HepG2 (cell line): ENCODE measurements at regions not wholly inside any gene's neighbourhood (a gene's known extent, or its start where the extent isn't known, plus 50 kb on each side); places are given as distances from the start of the nearest gene placed in this dataset.

Experiments used
- ATAC-seq: fragments of 200-7000 bp; cut with Tn5 transposase; 3 replicates; pipeline ENCODE4 v1.9.1; 2020; ENCODE audit warnings: mild to moderate bottlenecking, moderate library complexity
- BruUV-seq: library from RNA; stranded (reverse); fragments of 400-500 nt; replicated peaks from 2 replicates; lab custom pipeline; 2021; lab: Mats Ljungman, UMichigan
- CTCF ChIA-PET: fragments of 300-600 bp; formaldehyde crosslinking; extraction: SDS; loops from one replicate; lab custom pipeline; 2021; ENCODE audit warnings: low total read pairs, inconsistent platforms, low intra/inter-chr PET ratio; lab: Yijun Ruan, JAX
- POLR2A ChIA-PET: fragments of 350-600 bp; sonication (Branson Sonifier 250); formaldehyde crosslinking; loops from one replicate; lab custom pipeline; 2020; ENCODE audit warnings: antibody characterized with exemption, inconsistent platforms; lab: Yijun Ruan, JAX
- DNase-seq: peaks from one replicate; pipeline ENCODE4 v3.0.0-alpha.2; 2015; ENCODE audit warnings: low spot score
- FAIRE-seq: peaks from 3 replicates; lab custom pipeline; 2011; peaks lifted over from hg19 to GRCh38; lab: Jason Lieb, UNC
- H2AFZ ChIP-seq: one replicate; pipeline ENCODE4 v1.6.1; 2011; ENCODE audit warnings: low read length, inconsistent platforms
- H3K27ac ChIP-seq: fragments of 300-600 bp; 3 replicates; pipeline ENCODE4 v1.8.0; 2011; ENCODE audit warnings: mixed run types, mild to moderate bottlenecking, mixed read lengths, low read length, inconsistent platforms; ENCODE audit not compliant: insufficient read depth; ENCODE audit errors: extremely low read length
- H3K27me3 ChIP-seq, 2 experiments: fragments of 200-600 bp in 1 of 2; 2 replicates in 1 of 2; 3 replicates in 1 of 2; pipeline versions ENCODE4 v1.6.0 to v1.8.0; 2011; ENCODE audit warnings: low read length in 2 of 2, mild to moderate bottlenecking in 2 of 2, moderate library complexity in 2 of 2, inconsistent platforms in 1 of 2; ENCODE audit not compliant: insufficient read depth in 2 of 2, control insufficient read depth in 1 of 2
- H3K36me3 ChIP-seq, 2 experiments: fragments of 200-600 bp in 1 of 2; replicated peaks in 1 of 2; 2 replicates in 1 of 2; 3 replicates in 1 of 2; pipeline versions ENCODE4 v1.5.1 to v1.8.0; 2011; ENCODE audit warnings: low read length in 2 of 2, inconsistent platforms in 1 of 2; ENCODE audit not compliant: insufficient read depth in 2 of 2, control insufficient read depth in 1 of 2
- H3K4me1 ChIP-seq: 2 replicates; pipeline ENCODE4 v1.5.1; 2012; ENCODE audit warnings: low read length, inconsistent platforms; ENCODE audit not compliant: insufficient read depth
- H3K4me2 ChIP-seq: 2 replicates; pipeline ENCODE4 v1.6.0; 2011; ENCODE audit warnings: low read depth, low read length, inconsistent platforms
- H3K4me3 ChIP-seq, 3 experiments: fragments of 200-600 bp in 1 of 3; sonication (generic), shearing (Covaris generic) in 1 of 3; replicated peaks in 1 of 3; 2 replicates each; pipeline ENCODE4 v1.5.1; 2011 to 2016; ENCODE audit warnings: low read length in 3 of 3, inconsistent platforms in 2 of 3, low read depth in 2 of 3, mild to moderate bottlenecking in 2 of 3, control low read depth in 1 of 3, mixed read lengths in 1 of 3; ENCODE audit not compliant: insufficient read depth in 1 of 3
- H3K79me2 ChIP-seq: one replicate; pipeline ENCODE4 v1.6.1; 2011; ENCODE audit warnings: low read length, inconsistent platforms; ENCODE audit not compliant: insufficient read depth
- H3K9ac ChIP-seq: 2 replicates; pipeline ENCODE4 v1.6.0; 2011; ENCODE audit warnings: mild to moderate bottlenecking, low read depth, low read length, inconsistent platforms; ENCODE audit not compliant: insufficient read depth
- H3K9me3 ChIP-seq: 2 replicates; pipeline ENCODE4 v1.5.1; 2012; ENCODE audit warnings: mild to moderate bottlenecking, low read length
- H4K20me1 ChIP-seq: 2 replicates; pipeline ENCODE4 v1.6.0; 2011; ENCODE audit warnings: inconsistent platforms, mild to moderate bottlenecking, low read length, moderate library complexity; ENCODE audit not compliant: insufficient read depth
- ATM ChIP-seq: fragments of 450-650 bp; IDR thresholded peaks from 2 replicates; pipeline ENCODE4 v1.7.1; 2017; ENCODE audit warnings: mild to moderate bottlenecking, borderline replicate concordance
- EED ChIP-seq: sonication (generic); formaldehyde crosslinking; IDR thresholded peaks from 2 replicates; pipeline ENCODE4 v1.5.0; 2020; ENCODE audit warnings: mild to moderate bottlenecking, missing genetic modification reagents
- GRHL1 ChIP-seq: sonication (generic); formaldehyde crosslinking; conservative IDR thresholded peaks from 2 replicates; pipeline ENCODE4 v1.8.0; 2022; ENCODE audit warnings: missing genetic modification reagents
- HDAC1 ChIP-seq: sonication (generic); formaldehyde crosslinking; IDR thresholded peaks from 2 replicates; pipeline ENCODE4 v1.5.1; 2020; ENCODE audit warnings: mild to moderate bottlenecking, missing genetic modification reagents
- HNRNPUL1 ChIP-seq: fragments of 200-400 bp; formaldehyde crosslinking; IDR thresholded peaks from 2 replicates; pipeline ENCODE4 v1.6.1; 2017; ENCODE audit warnings: low read depth, mild to moderate bottlenecking, low read length, moderate library complexity
- HOMEZ ChIP-seq: IDR thresholded peaks from 2 replicates; pipeline ENCODE4 v1.6.1; 2016; ENCODE audit warnings: low read depth
- KDM1A ChIP-seq: IDR thresholded peaks from 2 replicates; pipeline ENCODE4 v1.6.1; 2016; ENCODE audit warnings: missing compliant biosample characterization
- KDM5A ChIP-seq: fragments of 200-600 bp; sonication (generic); IDR thresholded peaks from 2 replicates; pipeline ENCODE4 v1.7.0; 2018; ENCODE audit warnings: antibody characterized with exemption, mild to moderate bottlenecking, low read length, borderline replicate concordance
- NFATC3 ChIP-seq: sonication (generic); formaldehyde crosslinking; IDR thresholded peaks from 2 replicates; pipeline ENCODE4 v1.5.1; 2020; ENCODE audit warnings: mild to moderate bottlenecking, missing genetic modification reagents
- NR0B2 ChIP-seq: sonication (generic); formaldehyde crosslinking; IDR thresholded peaks from 2 replicates; pipeline ENCODE4 v1.4.0; 2020; ENCODE audit warnings: mild to moderate bottlenecking, missing genetic modification reagents
- SIN3B ChIP-seq: fragments of 150-350 bp; IDR thresholded peaks from 2 replicates; pipeline ENCODE4 v1.6.1; 2014; ENCODE audit warnings: low read length
- SYNCRIP ChIP-seq: fragments of 200-400 bp; formaldehyde crosslinking; IDR thresholded peaks from 2 replicates; pipeline ENCODE4 v1.6.1; 2018; ENCODE audit warnings: mild to moderate bottlenecking, low read depth, low read length; ENCODE audit not compliant: insufficient read depth
- TBX3 ChIP-seq: fragments of 450-650 bp; IDR thresholded peaks from 2 replicates; pipeline ENCODE4 v1.6.1; 2017; ENCODE audit warnings: antibody characterized with exemption, mild to moderate bottlenecking, inconsistent platforms, borderline replicate concordance
- ZFYVE20 ChIP-seq: sonication (generic); formaldehyde crosslinking; IDR thresholded peaks from 2 replicates; pipeline ENCODE4 v1.8.0; 2023; ENCODE audit warnings: low read depth, mild to moderate bottlenecking, moderate library complexity, missing genetic modification reagents, borderline replicate concordance
- ZNF24 ChIP-seq: fragments of 450-650 bp; IDR thresholded peaks from 2 replicates; pipeline ENCODE4 v1.6.1; 2017; ENCODE audit warnings: antibody characterized with exemption, mild to moderate bottlenecking
- ZNF33B ChIP-seq: sonication (generic); formaldehyde crosslinking; IDR thresholded peaks from 2 replicates; pipeline ENCODE4 v1.5.1; 2020; ENCODE audit warnings: mild to moderate bottlenecking, missing genetic modification reagents
- ZNF563 ChIP-seq: sonication (generic); formaldehyde crosslinking; IDR thresholded peaks from 2 replicates; pipeline ENCODE4 v1.8.0; 2022; ENCODE audit warnings: mild to moderate bottlenecking, moderate library complexity, missing genetic modification reagents
- ZNF737 ChIP-seq: sonication (generic); formaldehyde crosslinking; IDR thresholded peaks from 2 replicates; pipeline ENCODE4 v1.5.0; 2020; ENCODE audit warnings: missing genetic modification reagents, mild to moderate bottlenecking, borderline replicate concordance
- ZNF780A ChIP-seq: sonication (generic); formaldehyde crosslinking; IDR thresholded peaks from 2 replicates; pipeline ENCODE4 v1.8.0; 2022; ENCODE audit warnings: mild to moderate bottlenecking, missing genetic modification reagents, moderate library complexity
- whole genome bisulfite sequencing: methylation state at CpG from one replicate; pipeline ENCODE4 v1.1.6; 2017; ENCODE audit warnings: low lambda C conversion rate; 5-methylcytosine and 5-hydroxymethylcytosine counted together
- in situ Hi-C: cut with HindIII; loops from 2 replicates; pipeline ENCODE4 v1.10.0; 2017; ENCODE audit warnings: low pct_unique_long_range_greater_than_20kb; ENCODE audit not compliant: extremely low pct_ligation_motif_present
- intact Hi-C: fragments of 100-400 bp; cut with micrococcal nuclease; formaldehyde crosslinking; loops from one replicate; pipeline ENCODE4 v1.10.0; 2022; ENCODE audit not compliant: unreplicated experiment
- TF ChIP-seq, protein P1 (sequence below): sonication (generic); formaldehyde crosslinking; IDR thresholded peaks from 2 replicates; pipeline ENCODE4 v1.4.0; 2020; ENCODE audit warnings: mild to moderate bottlenecking, missing genetic modification reagents

DNA sequence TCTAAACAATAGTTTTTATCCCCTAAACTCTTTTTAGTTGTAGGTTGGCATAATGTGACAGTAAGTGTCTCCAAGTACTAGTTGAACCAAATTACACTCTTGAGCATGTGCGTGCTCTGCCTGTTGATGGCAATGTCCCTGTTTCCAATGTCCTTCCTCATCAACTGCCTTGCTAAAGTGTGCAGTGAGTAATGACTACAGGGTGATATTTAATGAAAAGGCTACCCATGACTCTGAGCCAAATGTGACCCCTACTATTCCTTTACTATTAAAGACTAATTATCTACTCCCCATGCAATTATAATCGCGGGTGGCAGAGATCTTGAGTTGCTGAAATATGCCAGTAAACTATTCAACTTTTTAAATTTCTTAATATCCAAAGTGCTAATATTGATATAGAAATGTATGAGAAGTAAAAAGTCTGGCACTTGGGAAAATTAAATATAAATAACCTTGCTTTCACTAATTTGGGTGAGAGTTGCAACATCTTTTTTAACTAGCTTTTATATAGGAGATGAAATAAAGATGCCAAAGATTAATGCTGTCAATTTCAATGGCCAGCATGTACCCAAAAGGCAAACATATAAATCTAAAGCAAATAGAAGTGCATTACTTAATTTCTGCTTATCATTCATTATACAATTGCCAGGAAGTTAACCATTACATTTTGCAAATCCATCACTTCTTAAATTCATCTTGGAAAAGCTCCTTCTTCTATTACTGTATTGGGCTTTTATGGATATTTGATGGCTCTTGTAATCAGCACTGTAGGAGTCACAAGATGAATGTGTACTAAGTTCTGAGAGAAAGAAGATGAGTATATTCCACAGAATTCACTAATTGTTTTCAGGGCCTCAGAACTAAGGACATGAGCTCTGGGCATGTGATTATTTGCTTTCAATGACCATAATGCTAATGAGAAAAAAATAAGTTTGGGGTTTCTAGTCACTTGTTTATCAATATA, 518.2 kb upstream of the NAALADL2 start:
- Histone ChIP-seq H3K4me2 (no peak overlapping the region), H3K9ac (no peak overlapping the region), H3K9me3 (no peaks in the 10 kb centered on the region), H2AFZ (no peak overlapping the region), H3K27me3 (no peaks in the 10 kb centered on the region), H3K4me3 (no peak overlapping the region), H3K27ac (no peak overlapping the region), H3K4me1 (no peaks in the 10 kb centered on the region), H3K36me3 (no peaks in the 10 kb centered on the region), H3K79me2 (no peaks in the 10 kb centered on the region), H4K20me1 (no peaks in the 10 kb centered on the region)
- ATAC-seq (no peak), DNase-seq (no peak), FAIRE-seq (no peak)
- TF ChIP-seq GRHL1, result no peak
- TF ChIP-seq HNRNPUL1, result no peak
- no peak for TF ChIP-seq EED (CRISPR knock-in tag)
- TF ChIP-seq ZNF24, result no peak
- no peak for TF ChIP-seq NR0B2 (CRISPR knock-in tag)
- TF ChIP-seq ZNF737 (CRISPR knock-in tag), result no peak
- TF ChIP-seq, protein P1, sequence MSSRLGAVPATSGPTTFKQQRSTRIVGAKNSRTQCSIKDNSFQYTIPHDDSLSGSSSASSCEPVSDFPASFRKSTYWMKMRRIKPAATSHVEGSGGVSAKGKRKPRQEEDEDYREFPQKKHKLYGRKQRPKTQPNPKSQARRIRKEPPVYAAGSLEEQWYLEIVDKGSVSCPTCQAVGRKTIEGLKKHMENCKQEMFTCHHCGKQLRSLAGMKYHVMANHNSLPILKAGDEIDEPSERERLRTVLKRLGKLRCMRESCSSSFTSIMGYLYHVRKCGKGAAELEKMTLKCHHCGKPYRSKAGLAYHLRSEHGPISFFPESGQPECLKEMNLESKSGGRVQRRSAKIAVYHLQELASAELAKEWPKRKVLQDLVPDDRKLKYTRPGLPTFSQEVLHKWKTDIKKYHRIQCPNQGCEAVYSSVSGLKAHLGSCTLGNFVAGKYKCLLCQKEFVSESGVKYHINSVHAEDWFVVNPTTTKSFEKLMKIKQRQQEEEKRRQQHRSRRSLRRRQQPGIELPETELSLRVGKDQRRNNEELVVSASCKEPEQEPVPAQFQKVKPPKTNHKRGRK (CRISPR knock-in tag), result no peak
- TF ChIP-seq HOMEZ (CRISPR knock-in tag), result no peak
- TF ChIP-seq ZNF563, result no peak
- no peak for TF ChIP-seq KDM5A
- no peak for TF ChIP-seq ATM
- TF ChIP-seq TBX3, result no peak
- TF ChIP-seq ZFYVE20 (CRISPR knock-in tag), result no peak
- TF ChIP-seq SIN3B, result no peak
- TF ChIP-seq KDM1A (CRISPR knock-in tag), result no peak
- no peak for TF ChIP-seq ZNF33B
- TF ChIP-seq ZNF780A (CRISPR knock-in tag), result no peak
- TF ChIP-seq HDAC1 (CRISPR knock-in tag), result no peak
- no peak for TF ChIP-seq NFATC3
- TF ChIP-seq SYNCRIP, result no peak
- CTCF ChIA-PET, result no interaction called here
- in situ Hi-C loops, result no loop called here
- intact Hi-C loops, result no loop called here
- BruUV-seq, result no TSS peak
- POLR2A ChIA-PET, result no interaction called here
- 0% methylated on average over 3 of the region's 3 CpGs for WGBS
